Endodermal cell (in vitro differentiated cells): ENCODE measurements at regions not wholly inside any gene's neighbourhood (a gene's known extent, or its start where the extent isn't known, plus 50 kb on each side); places are given as distances from the start of the nearest gene placed in this dataset.

Experiments
- DNase-seq: peaks from one replicate; pipeline ENCODE4 v3.0.0-alpha.2; 2017
- H3K27ac ChIP-seq: 2 replicates; pipeline ENCODE4 v1.5.1; 2013; ENCODE audit warnings: mild to moderate bottlenecking, low read depth, low read length, moderate library complexity
- H3K27me3 ChIP-seq: 2 replicates; pipeline ENCODE4 v1.6.1; 2013; ENCODE audit warnings: mild to moderate bottlenecking, low read length, moderate library complexity; ENCODE audit not compliant: insufficient read depth, control insufficient read depth, poor library complexity, severe bottlenecking
- H3K36me3 ChIP-seq: 2 replicates; pipeline ENCODE4 v1.7.0; 2013; ENCODE audit warnings: mild to moderate bottlenecking, low read length, moderate library complexity; ENCODE audit not compliant: control insufficient read depth, insufficient read depth
- H3K4me1 ChIP-seq: one replicate; pipeline ENCODE4 v1.7.0; 2013; ENCODE audit warnings: low read length; ENCODE audit not compliant: control insufficient read depth, insufficient read depth
- H3K4me3 ChIP-seq: 2 replicates; pipeline ENCODE4 v1.5.1; 2013; ENCODE audit warnings: mild to moderate bottlenecking, low read length, moderate library complexity
- H3K9ac ChIP-seq: 2 replicates; pipeline ENCODE4 v1.6.1; 2013; ENCODE audit warnings: mild to moderate bottlenecking, low read length, moderate library complexity; ENCODE audit not compliant: poor library complexity, severe bottlenecking; ENCODE audit errors: extremely low read depth
- H3K9me3 ChIP-seq: 2 replicates; pipeline ENCODE4 v1.6.1; 2013; ENCODE audit warnings: mild to moderate bottlenecking, low read length, moderate library complexity; ENCODE audit not compliant: control insufficient read depth
- H3K27ac Mint-ChIP-seq: 2 replicates; pipeline ENCODE4 v1.8.0; 2020; ENCODE audit warnings: mixed read lengths
- H3K27me3 Mint-ChIP-seq: 2 replicates; pipeline ENCODE4 v1.8.0; 2021; ENCODE audit warnings: mild to moderate bottlenecking, mixed read lengths; ENCODE audit not compliant: insufficient read depth
- H3K36me3 Mint-ChIP-seq: 2 replicates; pipeline ENCODE4 v1.8.0; 2020; ENCODE audit warnings: low read depth, mixed read lengths
- H3K4me1 Mint-ChIP-seq: 2 replicates; pipeline ENCODE4 v1.8.0; 2020; ENCODE audit warnings: mixed read lengths
- H3K4me3 Mint-ChIP-seq: 2 replicates; pipeline ENCODE4 v1.8.0; 2020; ENCODE audit warnings: mild to moderate bottlenecking, moderate library complexity, mixed read lengths
- H3K9me3 Mint-ChIP-seq: 2 replicates; pipeline ENCODE4 v1.8.0; 2020; ENCODE audit warnings: mild to moderate bottlenecking, mixed read lengths
- WGBS, 2 experiments: methylation state at CpG; one replicate each; pipeline versions ENCODE4 v1.1.5 to v1.1.7; 2013; ENCODE audit warnings: missing lambda C conversion rate in 2 of 2, mixed read lengths in 1 of 2; ENCODE audit not compliant: insufficient coverage in 1 of 2, insufficient read length in 1 of 2; 5-methylcytosine and 5-hydroxymethylcytosine counted together
- TF ChIP-seq, protein P1 (sequence below): fragments of 200-600 bp; sonication (generic); conservative IDR thresholded peaks from 2 replicates; pipeline ENCODE4 v1.5.0; 2021; ENCODE audit warnings: antibody characterized with exemption, mild to moderate bottlenecking

DNA sequence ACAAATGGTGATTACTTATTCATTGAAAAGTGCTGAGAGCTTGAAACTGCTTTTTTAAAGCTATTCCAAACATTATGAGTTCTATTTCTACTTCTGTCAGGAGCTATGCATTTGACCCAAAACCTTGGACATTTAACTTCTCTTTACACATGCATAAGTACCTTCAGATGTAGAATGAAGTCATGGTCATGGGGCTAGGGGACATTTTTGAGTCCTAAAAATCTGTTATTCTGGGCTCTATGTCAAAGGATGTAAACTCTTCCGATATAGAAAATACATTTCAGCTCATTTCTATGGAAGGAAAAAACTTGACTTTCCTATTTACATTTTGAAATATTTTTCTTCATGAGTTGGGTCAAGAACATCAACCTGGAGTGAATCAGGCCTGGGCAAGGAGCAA lies 179.5 kb upstream of the CXCL12 start:
- no peak overlapping the region for H3K27ac Mint-ChIP-seq
- no peaks in the 10 kb centered on the region for H3K9me3 Mint-ChIP-seq
- TF ChIP-seq, protein P1, sequence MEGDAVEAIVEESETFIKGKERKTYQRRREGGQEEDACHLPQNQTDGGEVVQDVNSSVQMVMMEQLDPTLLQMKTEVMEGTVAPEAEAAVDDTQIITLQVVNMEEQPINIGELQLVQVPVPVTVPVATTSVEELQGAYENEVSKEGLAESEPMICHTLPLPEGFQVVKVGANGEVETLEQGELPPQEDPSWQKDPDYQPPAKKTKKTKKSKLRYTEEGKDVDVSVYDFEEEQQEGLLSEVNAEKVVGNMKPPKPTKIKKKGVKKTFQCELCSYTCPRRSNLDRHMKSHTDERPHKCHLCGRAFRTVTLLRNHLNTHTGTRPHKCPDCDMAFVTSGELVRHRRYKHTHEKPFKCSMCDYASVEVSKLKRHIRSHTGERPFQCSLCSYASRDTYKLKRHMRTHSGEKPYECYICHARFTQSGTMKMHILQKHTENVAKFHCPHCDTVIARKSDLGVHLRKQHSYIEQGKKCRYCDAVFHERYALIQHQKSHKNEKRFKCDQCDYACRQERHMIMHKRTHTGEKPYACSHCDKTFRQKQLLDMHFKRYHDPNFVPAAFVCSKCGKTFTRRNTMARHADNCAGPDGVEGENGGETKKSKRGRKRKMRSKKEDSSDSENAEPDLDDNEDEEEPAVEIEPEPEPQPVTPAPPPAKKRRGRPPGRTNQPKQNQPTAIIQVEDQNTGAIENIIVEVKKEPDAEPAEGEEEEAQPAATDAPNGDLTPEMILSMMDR, result no peak
- Histone ChIP-seq H3K27ac (no peak overlapping the region), H3K4me3 (no peak overlapping the region), H3K9me3 (no peaks in the 10 kb centered on the region), H3K4me1 (no peaks in the 10 kb centered on the region), H3K9ac (no peak overlapping the region), H3K27me3 (no peaks in the 10 kb centered on the region), H3K36me3 (no peaks in the 10 kb centered on the region)
- H3K4me3 Mint-ChIP-seq, result no peak overlapping the region
- WGBS, 2 experiments, result 100% methylated on average over 1 of the region's 1 CpG
- H3K36me3 Mint-ChIP-seq, result no peaks in the 10 kb centered on the region
- no peak for DNase-seq
- no peaks in the 10 kb centered on the region for H3K27me3 Mint-ChIP-seq
- no peaks in the 10 kb centered on the region for H3K4me1 Mint-ChIP-seq

DNA sequence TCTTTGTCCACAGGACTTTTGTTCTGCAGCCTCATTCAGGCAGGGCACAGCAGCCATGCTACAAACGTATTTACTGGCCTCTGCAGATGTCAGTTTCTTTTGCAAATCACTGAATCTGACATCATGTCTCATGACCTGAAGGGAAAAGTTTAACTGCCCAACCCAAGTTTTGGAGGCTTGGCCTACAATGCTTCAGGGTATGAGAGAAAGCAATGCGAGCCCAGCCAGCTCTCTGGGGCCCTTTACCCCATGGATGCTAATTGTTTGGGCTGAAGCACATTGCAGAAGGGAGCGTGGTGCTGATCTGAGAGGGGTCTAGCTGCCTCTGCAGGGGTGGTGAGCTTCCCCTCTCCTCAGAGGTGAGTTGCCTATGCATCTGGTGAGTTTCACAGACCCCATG lies 179.9 kb upstream of the CXCL12 start:
- no peaks in the 10 kb centered on the region for H3K27me3 ChIP-seq
- H3K36me3 ChIP-seq, result no peaks in the 10 kb centered on the region
- TF ChIP-seq, protein P1, result no peak
- H3K4me3 ChIP-seq, result no peak overlapping the region
- no peak overlapping the region for H3K27ac Mint-ChIP-seq
- H3K4me1 Mint-ChIP-seq, result no peaks in the 10 kb centered on the region
- DNase-seq, result no peak
- no peaks in the 10 kb centered on the region for H3K27me3 Mint-ChIP-seq
- 0 to 43% methylated on average over 1 to 2 of the region's 3 CpGs for WGBS, 2 experiments
- H3K4me3 Mint-ChIP-seq, result no peak overlapping the region
- H3K4me1 ChIP-seq, result no peaks in the 10 kb centered on the region
- no peaks in the 10 kb centered on the region for H3K9me3 ChIP-seq
- no peaks in the 10 kb centered on the region for H3K9me3 Mint-ChIP-seq
- no peak overlapping the region for H3K27ac ChIP-seq
- H3K9ac ChIP-seq, result no peak overlapping the region
- no peaks in the 10 kb centered on the region for H3K36me3 Mint-ChIP-seq

DNA sequence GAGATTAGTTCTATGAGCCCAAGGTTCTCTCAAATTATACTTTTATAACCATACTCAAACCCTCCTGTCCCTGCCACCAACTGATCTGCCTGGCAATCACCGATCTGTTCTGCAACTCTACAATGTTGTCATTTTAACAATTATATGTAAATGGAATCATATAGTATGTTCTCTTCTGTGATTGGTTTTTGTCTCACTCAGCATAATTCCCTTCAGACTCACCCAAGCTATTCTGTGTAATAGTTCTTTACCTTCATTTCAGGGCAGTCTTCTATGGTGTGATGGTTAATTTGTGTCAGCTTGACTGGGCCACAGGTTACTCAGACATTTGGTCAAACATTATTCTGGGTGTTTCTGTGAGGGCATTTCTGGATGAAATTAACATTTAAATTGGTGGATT lies 181.9 kb upstream of the CXCL12 start:
- DNase-seq, result no peak
- no peak overlapping the region for H3K4me3 ChIP-seq
- no peaks in the 10 kb centered on the region for H3K36me3 ChIP-seq
- H3K27ac ChIP-seq, result no peak overlapping the region
- no peaks in the 10 kb centered on the region for H3K9me3 ChIP-seq
- no peak overlapping the region for H3K27ac Mint-ChIP-seq
- H3K4me1 Mint-ChIP-seq, result no peaks in the 10 kb centered on the region
- no peaks in the 10 kb centered on the region for H3K27me3 ChIP-seq
- H3K4me1 ChIP-seq, result no peaks in the 10 kb centered on the region
- H3K9ac ChIP-seq, result no peak overlapping the region
- no peak overlapping the region for H3K4me3 Mint-ChIP-seq
- no peaks in the 10 kb centered on the region for H3K36me3 Mint-ChIP-seq
- TF ChIP-seq, protein P1, result no peak
- no peaks in the 10 kb centered on the region for H3K27me3 Mint-ChIP-seq
- H3K9me3 Mint-ChIP-seq, result no peaks in the 10 kb centered on the region
- no CpG with 5 or more reads among the region's 1 CpG for WGBS, 2 experiments
